Coronary artery (tissue), 2 donors: ENCODE measurements at regions not wholly inside any gene's neighbourhood (a gene's known extent, or its start where the extent isn't known, plus 50 kb on each side); places are given as distances from the start of the nearest gene placed in this dataset.

ENCODE experiments used
- DNase-seq: peaks from one replicate; pipeline ENCODE4 v3.0.0-alpha.2; 2017; ENCODE audit warnings: low spot score
- H3K27ac ChIP-seq, 2 donors: fragments of 200-600 bp; sonication (generic); one replicate each; pipeline ENCODE4 v1.5.1; 2016 to 2019
- H3K4me3 ChIP-seq: fragments of 200-600 bp; sonication (generic); 2 replicates; pipeline ENCODE4 v1.5.1; 2016; ENCODE audit warnings: mild to moderate bottlenecking, moderate library complexity
- CTCF ChIP-seq: fragments of 200-600 bp; sonication (generic); IDR thresholded peaks from one replicate; pipeline ENCODE4 v1.5.1; 2019; ENCODE audit warnings: antibody characterized with exemption

- DNase-seq = no peak
- no peak overlapping the region for H3K27ac ChIP-seq
- TF ChIP-seq CTCF = no peak
- H3K4me3 ChIP-seq = no peak overlapping the region
These were observed 168.0 kb downstream of the TAF11L14 start for GRCh38 chr5:17802256-17802655.

GRCh38 chr5:17803971-17804370, 169.7 kb downstream of the TAF11L14 start:
- TF ChIP-seq CTCF = no peak
- DNase-seq = no peak
- no peak overlapping the region for H3K4me3 ChIP-seq
- no peak overlapping the region for H3K27ac ChIP-seq

- H3K27ac ChIP-seq = no peak overlapping the region
- H3K4me3 ChIP-seq = no peak overlapping the region
- no peak for TF ChIP-seq CTCF
- no peak for DNase-seq
These were observed 171.1 kb downstream of the TAF11L14 start for GRCh38 chr5:17805227-17805825.

- H3K4me3 ChIP-seq = no peak overlapping the region
- no peak overlapping the region for H3K27ac ChIP-seq
- no peak for TF ChIP-seq CTCF
- DNase-seq = no peak
These were observed 172.7 kb downstream of the TAF11L14 start for GRCh38 chr5:17806818-17807468.

- H3K4me3 ChIP-seq = no peak overlapping the region
- no peak overlapping the region for H3K27ac ChIP-seq
- no peak for TF ChIP-seq CTCF
- no peak for DNase-seq
These were observed 174.3 kb downstream of the TAF11L14 start for GRCh38 chr5:17808566-17808965.

GRCh38 chr5:17810734-17811133, 176.5 kb downstream of the TAF11L14 start:
- DNase-seq = no peak
- no peak for TF ChIP-seq CTCF
- no peak overlapping the region for H3K4me3 ChIP-seq
- no peak overlapping the region for H3K27ac ChIP-seq

- no peak overlapping the region for H3K27ac ChIP-seq
- DNase-seq = no peak
- TF ChIP-seq CTCF = no peak
These were observed 179.0 kb downstream of the TAF11L14 start for GRCh38 chr5:17813214-17813613.

More at GRCh38 chr5:17813214-17813613, 179.0 kb downstream of the TAF11L14 start:
- H3K4me3 ChIP-seq = no peak overlapping the region
